Left ventricle myocardium inferior (tissue), 1 donor: ENCODE measurements at regions not wholly inside any gene's neighbourhood (a gene's known extent, or its start where the extent isn't known, plus 50 kb on each side); places are given as distances from the start of the nearest gene placed in this dataset.

Source experiments
- DNase-seq: peaks from one replicate; pipeline ENCODE4 v3.0.0-alpha.2; 2020
- H3K27ac ChIP-seq: fragments of 200-600 bp; replicated peaks from 2 replicates; pipeline ENCODE4 v1.8.0; 2021
- H3K27me3 ChIP-seq: fragments of 200-600 bp; 2 replicates; pipeline ENCODE4 v1.8.0; 2021; ENCODE audit warnings: low read depth
- H3K36me3 ChIP-seq: fragments of 200-600 bp; 2 replicates; pipeline ENCODE4 v1.8.0; 2021
- H3K4me1 ChIP-seq: fragments of 200-600 bp; 2 replicates; pipeline ENCODE4 v1.8.0; 2021
- H3K4me3 ChIP-seq: fragments of 200-600 bp; 2 replicates; pipeline ENCODE4 v1.8.0; 2021; ENCODE audit warnings: mild to moderate bottlenecking, moderate library complexity
- H3K9me3 ChIP-seq: fragments of 200-600 bp; replicated peaks from 2 replicates; pipeline ENCODE4 v1.8.0; 2021
- intact Hi-C: fragments of 100-400 bp; cut with micrococcal nuclease; formaldehyde crosslinking; loops from one replicate; pipeline ENCODE4 v1.11.0; 2022
- TF ChIP-seq, protein P1 (sequence below): fragments of 200-600 bp; IDR thresholded peaks from 2 replicates; pipeline ENCODE4 v1.8.0; 2021; ENCODE audit warnings: antibody characterized with exemption, mild to moderate bottlenecking, borderline replicate concordance
- donor health status: DM: no; HTN: yes; CAD: no; lungs with severe emphysema.

DNA sequence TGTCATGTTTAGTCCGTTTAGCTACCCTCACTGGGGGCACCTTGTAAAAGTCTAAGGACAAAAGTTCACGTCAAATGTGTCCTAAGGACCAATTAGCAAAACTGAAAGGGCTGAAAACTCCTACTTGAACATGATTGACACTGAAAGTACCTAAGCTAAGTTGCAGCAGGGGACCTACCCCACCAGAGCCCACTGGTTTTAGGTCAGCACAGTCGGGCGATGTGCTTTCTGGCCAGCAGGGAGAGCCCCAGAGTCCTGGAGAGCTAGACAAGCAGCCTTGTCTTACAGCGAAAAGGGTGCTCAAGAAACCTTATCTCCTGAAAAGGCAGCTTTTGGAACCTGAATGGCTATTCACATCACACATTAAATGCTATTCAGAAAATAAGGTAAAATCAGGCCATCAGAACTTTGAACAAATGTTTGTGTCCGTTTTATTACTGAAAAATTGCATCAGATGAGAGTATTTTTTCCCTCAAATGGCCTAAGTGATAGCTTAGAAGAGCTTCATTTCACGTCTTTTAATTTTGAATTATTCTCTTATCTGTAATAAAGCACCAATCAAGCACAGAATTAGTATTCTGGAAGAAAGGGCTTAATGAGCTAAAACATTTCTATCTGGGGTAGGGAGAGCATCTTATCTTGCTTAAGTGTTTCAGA, 52.2 kb upstream of the MKI67 start:
- Histone ChIP-seq H3K4me1 (no peaks in the 10 kb centered on the region), H3K36me3 (no peaks in the 10 kb centered on the region), H3K9me3 (peaks cover 49% of the 10 kb centered on the region), H3K27ac (no peak overlapping the region), H3K27me3 (peaks cover 51% of the 10 kb centered on the region), H3K4me3 (no peak overlapping the region)
- DNase-seq, result no peak
- TF ChIP-seq, protein P1, sequence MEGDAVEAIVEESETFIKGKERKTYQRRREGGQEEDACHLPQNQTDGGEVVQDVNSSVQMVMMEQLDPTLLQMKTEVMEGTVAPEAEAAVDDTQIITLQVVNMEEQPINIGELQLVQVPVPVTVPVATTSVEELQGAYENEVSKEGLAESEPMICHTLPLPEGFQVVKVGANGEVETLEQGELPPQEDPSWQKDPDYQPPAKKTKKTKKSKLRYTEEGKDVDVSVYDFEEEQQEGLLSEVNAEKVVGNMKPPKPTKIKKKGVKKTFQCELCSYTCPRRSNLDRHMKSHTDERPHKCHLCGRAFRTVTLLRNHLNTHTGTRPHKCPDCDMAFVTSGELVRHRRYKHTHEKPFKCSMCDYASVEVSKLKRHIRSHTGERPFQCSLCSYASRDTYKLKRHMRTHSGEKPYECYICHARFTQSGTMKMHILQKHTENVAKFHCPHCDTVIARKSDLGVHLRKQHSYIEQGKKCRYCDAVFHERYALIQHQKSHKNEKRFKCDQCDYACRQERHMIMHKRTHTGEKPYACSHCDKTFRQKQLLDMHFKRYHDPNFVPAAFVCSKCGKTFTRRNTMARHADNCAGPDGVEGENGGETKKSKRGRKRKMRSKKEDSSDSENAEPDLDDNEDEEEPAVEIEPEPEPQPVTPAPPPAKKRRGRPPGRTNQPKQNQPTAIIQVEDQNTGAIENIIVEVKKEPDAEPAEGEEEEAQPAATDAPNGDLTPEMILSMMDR, result peak; percentile 30
- intact Hi-C loops, result no loop called here

- H3K27ac ChIP-seq, result no peak overlapping the region
- no peak for DNase-seq
- intact Hi-C loops, result no loop called here
- peaks cover 71% of the 10 kb centered on the region for H3K27me3 ChIP-seq
- H3K9me3 ChIP-seq, result peaks cover 31% of the 10 kb centered on the region
- no peaks in the 10 kb centered on the region for H3K36me3 ChIP-seq
- TF ChIP-seq, protein P1, result no peak
- H3K4me1 ChIP-seq, result no peaks in the 10 kb centered on the region
- H3K4me3 ChIP-seq, result no peak overlapping the region
These were observed 54.6 kb upstream of the MKI67 start for GRCh38 chr10:128180843-128181242.

DNA sequence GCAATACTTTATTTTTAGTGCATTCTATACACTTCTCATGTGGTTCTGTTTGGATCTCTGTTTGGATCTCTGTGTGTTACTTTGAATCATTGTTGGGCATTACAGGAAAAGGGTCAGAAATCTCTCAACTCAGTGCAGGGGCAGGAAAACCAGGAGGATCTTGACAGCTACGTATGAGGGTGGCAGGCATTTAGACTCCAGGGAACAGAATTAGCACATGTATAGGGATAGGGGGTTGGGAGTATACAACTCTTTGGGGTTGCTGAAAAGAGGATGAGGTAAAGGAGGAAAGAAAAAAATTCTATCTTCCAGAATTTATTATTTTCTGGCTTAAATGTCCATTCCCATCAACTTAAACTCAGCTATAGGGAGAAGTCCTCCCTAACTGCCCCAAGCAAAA, 59.4 kb upstream of the MKI67 start:
- no peaks in the 10 kb centered on the region for H3K36me3 ChIP-seq
- DNase-seq, result no peak
- intact Hi-C loops, result no loop called here
- no peak overlapping the region for H3K4me3 ChIP-seq
- H3K4me1 ChIP-seq, result no peaks in the 10 kb centered on the region
- no peak overlapping the region for H3K27ac ChIP-seq
- TF ChIP-seq, protein P1, result no peak
- peaks cover 25% of the 10 kb centered on the region for H3K9me3 ChIP-seq
- peaks cover 87% of the 10 kb centered on the region for H3K27me3 ChIP-seq

- H3K27ac ChIP-seq, result no peak overlapping the region
- H3K27me3 ChIP-seq, result peaks cover 87% of the 10 kb centered on the region
These were observed 61.0 kb upstream of the MKI67 start for GRCh38 chr10:128186959-128187787.

DNA sequence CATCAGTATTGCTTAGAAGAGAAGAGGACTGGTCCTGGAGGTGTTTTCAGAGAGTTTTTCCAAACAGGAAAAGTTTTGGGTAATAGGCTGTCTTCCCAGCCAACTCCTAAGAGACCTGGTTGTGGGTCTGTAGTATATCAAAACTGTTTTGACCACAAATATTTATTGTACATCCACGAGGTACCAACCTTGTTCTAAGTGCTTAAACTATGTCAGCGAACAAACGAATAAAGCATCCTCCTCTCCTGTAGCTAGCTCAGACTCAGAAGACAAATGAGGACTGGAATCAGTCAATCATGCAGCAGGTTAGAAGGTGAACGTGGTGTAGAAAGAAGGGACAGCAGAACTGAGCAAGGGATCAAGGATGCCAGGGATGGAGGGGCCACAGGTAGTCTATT, 61.6 kb upstream of the MKI67 start:
- Histone ChIP-seq H3K27me3 (peaks cover 88% of the 10 kb centered on the region), H3K27ac (no peak overlapping the region), H3K9me3 (peaks cover 13% of the 10 kb centered on the region), H3K36me3 (no peaks in the 10 kb centered on the region), H3K4me3 (no peak overlapping the region), H3K4me1 (no peaks in the 10 kb centered on the region)
- TF ChIP-seq, protein P1, result no peak
- no peak for DNase-seq
- intact Hi-C loops, result no loop called here

More at GRCh38 chr10:128186959-128187787, 61.0 kb upstream of the MKI67 start:
- Histone ChIP-seq H3K36me3 (no peaks in the 10 kb centered on the region), H3K4me3 (no peak overlapping the region), H3K9me3 (peaks cover 19% of the 10 kb centered on the region), H3K4me1 (no peaks in the 10 kb centered on the region)
- DNase-seq, result no peak
- intact Hi-C loops, result no loop called here
- TF ChIP-seq, protein P1, result no peak
